ENCODE measurements at regions not wholly inside any gene's neighbourhood (a gene's known extent, or its start where the extent isn't known, plus 50 kb on each side); places are given as distances from the start of the nearest gene placed in this dataset.

- TF ChIP-seq CTCF (IDR thresholded peaks at IDR 0.05) = no peak
- no peak for TF ChIP-seq POLR2A (IDR thresholded peaks at IDR 0.05)
- TF ChIP-seq EP300 (IDR thresholded peaks at IDR 0.05) = no peak
Measured at GRCh38 chr5:91727463-91727862, 344.3 kb upstream of the ARRDC3 start.
